ENCODE measurements at regions not wholly inside any gene's neighbourhood (a gene's known extent, or its start where the extent isn't known, plus 50 kb on each side); places are given as distances from the start of the nearest gene placed in this dataset.

DNA sequence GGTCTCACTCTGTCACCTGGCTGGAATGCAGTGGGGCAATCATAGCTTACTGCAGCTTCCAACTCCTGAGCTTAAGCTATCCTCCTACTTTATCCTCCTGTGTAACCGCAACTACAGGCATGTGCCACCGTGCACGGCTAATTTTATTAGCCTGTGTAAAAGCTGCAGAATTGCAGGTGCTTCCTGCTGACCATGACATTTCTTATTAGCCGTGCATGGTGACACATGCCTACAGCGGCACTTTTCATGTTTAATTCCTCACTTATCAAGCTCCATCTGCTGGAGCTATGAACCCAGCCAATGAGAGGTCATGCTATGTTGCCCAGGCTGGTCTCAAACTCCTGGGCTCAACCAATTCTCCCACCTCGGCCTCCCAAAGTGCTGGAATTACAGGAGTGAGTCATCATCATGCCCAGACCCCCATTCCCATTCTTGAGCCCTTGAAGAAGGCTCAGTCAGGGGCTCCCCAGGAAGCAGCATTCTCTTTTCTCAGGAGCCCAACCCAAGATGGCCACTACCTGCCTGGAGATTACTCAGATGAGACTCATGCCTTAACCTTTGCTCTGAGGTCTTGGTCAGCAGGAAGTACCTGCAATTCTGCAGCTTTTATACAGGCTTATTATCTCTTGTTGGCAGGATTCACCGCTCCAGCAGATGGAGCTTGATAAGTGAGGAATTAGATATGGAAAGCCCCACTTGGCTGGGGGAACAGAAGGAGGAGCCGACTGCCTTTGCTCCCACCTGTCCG lies 503.2 kb downstream of the MED13L start:
- no peaks in the 10 kb centered on the region for H3K9me3 ChIP-seq (ENCODE audit: control insufficient read depth, insufficient read depth, low read length)
- no peak overlapping the region for H3K9ac ChIP-seq (ENCODE audit: low read depth, low read length)
- H3K36me3 ChIP-seq (ENCODE audit: insufficient read depth, low read length), result no peaks in the 10 kb centered on the region

DNA sequence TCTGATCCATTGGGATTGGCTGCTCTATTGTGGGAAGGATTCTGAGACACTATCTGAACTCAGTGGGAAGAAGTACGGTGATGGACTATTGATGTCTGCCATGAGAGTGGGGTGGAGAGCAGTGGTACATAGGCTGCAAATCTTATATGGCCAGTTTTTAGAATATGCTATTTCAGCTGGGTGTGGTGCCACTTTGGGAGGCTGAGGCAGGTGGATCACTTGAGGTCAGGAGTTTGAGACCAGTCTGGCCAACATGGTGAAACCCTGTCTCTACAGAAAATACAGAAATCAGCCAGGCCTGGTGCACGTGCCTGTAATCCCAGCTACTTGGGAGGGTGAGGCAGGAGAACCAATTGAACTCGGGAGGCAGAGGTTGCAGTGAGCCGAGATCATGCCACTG lies 505.9 kb downstream of the MED13L start:
- Histone ChIP-seq H3K9ac (ENCODE audit: low read depth, low read length) (no peak overlapping the region), H3K4me1 (ENCODE audit: insufficient read depth, low read length) (no peaks in the 10 kb centered on the region), H3K9me3 (ENCODE audit: control insufficient read depth, insufficient read depth, low read length) (no peaks in the 10 kb centered on the region), H3K36me3 (ENCODE audit: insufficient read depth, low read length) (no peaks in the 10 kb centered on the region)

More for the DNA sequence above, 503.2 kb downstream of the MED13L start:
- H3K4me1 ChIP-seq (ENCODE audit: insufficient read depth, low read length), result no peaks in the 10 kb centered on the region

DNA sequence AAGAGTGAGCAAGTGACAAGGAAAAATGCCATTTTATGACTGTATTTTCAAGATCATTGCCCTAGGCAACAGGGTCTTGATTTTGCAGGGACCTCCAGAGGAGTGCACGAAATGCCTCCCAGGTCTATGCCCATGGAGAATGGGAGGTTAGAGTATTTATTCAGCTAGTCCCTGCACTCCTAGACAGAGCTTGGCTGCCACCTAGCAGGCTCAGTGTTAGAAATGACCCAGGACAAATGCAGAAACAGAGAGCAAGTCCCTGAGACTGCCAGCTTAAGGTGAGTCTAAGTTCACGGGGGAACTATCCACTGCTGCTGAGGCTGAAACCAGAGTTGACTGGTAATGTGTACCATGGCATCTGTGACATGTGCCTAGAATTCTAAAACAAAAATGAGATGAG lies 506.4 kb downstream of the MED13L start:
- H3K36me3 ChIP-seq (ENCODE audit: insufficient read depth, low read length), result no peaks in the 10 kb centered on the region
- H3K4me1 ChIP-seq (ENCODE audit: insufficient read depth, low read length), result no peaks in the 10 kb centered on the region
- no peak overlapping the region for H3K9ac ChIP-seq (ENCODE audit: low read depth, low read length)
- H3K9me3 ChIP-seq (ENCODE audit: control insufficient read depth, insufficient read depth, low read length), result no peaks in the 10 kb centered on the region

DNA sequence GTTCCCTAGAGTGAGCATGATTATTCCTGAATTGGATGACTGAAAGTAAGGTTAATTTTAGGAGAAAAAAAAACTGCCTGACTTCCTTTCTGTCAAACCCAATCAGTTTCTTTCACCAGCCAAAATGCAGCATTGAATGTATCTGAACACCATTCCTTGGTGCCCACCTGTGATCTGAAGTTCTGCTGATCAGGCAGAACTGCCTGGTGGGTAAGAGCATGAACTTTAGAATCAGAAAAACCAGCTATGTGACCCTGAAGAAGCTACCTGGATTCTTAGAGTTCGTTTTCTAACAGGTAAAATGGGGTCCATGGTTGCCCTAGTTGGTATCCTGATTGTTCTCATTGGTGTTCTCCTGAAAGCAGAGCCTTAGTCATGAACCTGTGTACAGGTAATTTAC lies 506.9 kb downstream of the MED13L start:
- Histone ChIP-seq H3K4me1 (ENCODE audit: insufficient read depth, low read length) (no peaks in the 10 kb centered on the region), H3K36me3 (ENCODE audit: insufficient read depth, low read length) (no peaks in the 10 kb centered on the region), H3K9ac (ENCODE audit: low read depth, low read length) (no peak overlapping the region), H3K9me3 (ENCODE audit: control insufficient read depth, insufficient read depth, low read length) (no peaks in the 10 kb centered on the region)

DNA sequence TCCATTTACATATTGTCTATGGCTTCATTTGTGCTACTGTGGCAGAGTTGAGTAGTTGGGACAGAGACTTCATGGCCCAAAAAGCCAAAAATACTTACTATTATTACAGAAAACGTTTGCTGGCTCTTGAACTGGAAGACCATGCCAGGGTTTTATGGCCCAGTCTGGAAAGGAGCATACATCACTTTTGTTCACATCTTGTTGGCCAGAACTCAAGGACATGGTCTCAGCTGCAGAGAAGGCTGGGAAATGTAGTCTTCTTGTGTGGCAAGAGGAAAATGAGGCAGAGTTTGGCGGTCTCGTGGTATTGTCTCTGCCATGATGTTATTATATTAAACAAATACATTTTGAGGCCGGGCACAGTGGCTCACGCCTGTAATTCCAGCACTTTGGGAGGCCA lies 509.6 kb downstream of the MED13L start:
- no peak overlapping the region for H3K9ac ChIP-seq (ENCODE audit: low read depth, low read length)
- no peaks in the 10 kb centered on the region for H3K4me1 ChIP-seq (ENCODE audit: insufficient read depth, low read length)
- H3K9me3 ChIP-seq (ENCODE audit: control insufficient read depth, insufficient read depth, low read length), result no peaks in the 10 kb centered on the region
- no peaks in the 10 kb centered on the region for H3K36me3 ChIP-seq (ENCODE audit: insufficient read depth, low read length)

DNA sequence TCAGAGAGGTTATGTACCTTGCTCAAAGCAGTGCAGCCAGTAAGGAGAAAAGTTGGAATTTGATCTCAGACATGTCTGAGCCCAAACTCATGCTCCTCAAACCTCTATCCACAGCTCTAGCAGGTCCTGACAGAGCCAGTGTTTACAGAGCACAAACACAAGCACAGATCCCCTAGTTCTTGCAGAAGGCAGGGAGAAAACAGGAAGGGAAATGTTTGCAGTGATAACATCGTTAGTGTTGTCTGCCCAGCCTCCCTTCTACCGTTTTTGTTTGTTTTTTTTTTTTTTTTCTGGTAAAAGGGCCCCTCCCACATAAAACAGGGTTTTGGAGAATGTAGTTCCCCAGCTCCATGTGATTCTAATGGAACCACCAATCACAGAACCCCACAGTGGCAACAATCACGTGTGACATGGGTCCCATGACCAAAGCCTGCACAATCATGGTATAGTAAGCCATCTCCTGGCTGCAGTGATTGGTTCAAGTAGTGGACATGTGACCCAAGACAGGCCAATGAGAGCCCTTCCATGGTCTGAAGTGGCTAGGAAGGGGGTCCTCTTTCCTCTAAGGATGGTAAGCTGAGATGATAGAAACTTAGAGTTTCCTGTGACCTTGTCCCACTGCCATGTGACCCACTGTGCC lies 513.4 kb downstream of the MED13L start:
- Histone ChIP-seq H3K4me1 (ENCODE audit: insufficient read depth, low read length) (no peaks in the 10 kb centered on the region), H3K9me3 (ENCODE audit: control insufficient read depth, insufficient read depth, low read length) (no peaks in the 10 kb centered on the region), H3K36me3 (ENCODE audit: insufficient read depth, low read length) (no peaks in the 10 kb centered on the region), H3K9ac (ENCODE audit: low read depth, low read length) (no peak overlapping the region)

DNA sequence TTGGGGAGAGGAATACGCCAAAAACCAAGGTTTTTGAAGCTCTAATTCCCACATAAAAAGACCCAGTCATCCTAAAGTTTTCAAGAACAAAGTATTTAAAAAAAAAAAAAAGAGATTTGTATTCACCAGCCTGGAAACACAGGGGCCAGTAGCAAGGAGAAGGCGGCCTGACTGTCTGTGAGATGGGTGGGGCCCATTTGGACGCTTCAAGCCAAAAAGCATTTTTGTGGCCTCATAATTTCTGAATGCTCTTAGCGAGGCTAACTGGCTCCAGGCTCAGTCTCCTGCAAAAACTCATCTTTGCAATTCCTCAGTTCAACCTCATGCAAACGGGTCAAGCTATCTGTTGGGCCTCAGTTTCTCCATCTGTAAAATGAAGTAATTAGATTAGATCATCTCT lies 514.1 kb downstream of the MED13L start:
- Histone ChIP-seq H3K9ac (ENCODE audit: low read depth, low read length) (no peak overlapping the region), H3K4me1 (ENCODE audit: insufficient read depth, low read length) (no peaks in the 10 kb centered on the region)

DNA sequence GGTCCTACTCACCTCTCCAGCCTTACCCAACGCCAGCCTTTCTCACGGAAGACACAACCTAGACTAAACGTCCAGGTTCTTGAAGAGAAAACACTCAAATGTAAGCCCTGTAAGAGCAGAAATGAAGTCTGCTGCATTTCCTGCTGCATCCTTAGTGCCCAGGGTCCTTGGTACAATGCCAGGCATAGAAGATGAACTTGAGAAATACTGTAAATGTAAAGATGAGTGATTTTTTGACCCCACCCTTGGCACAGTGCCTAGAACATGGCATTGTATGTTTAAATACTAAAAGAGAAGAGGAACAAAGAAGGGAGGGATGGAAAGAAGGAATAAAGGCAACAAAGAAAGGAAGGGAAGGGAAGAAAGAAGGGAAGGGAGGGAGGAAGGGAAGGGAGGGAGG lies 514.6 kb downstream of the MED13L start:
- Histone ChIP-seq H3K4me1 (ENCODE audit: insufficient read depth, low read length) (no peaks in the 10 kb centered on the region), H3K9me3 (ENCODE audit: control insufficient read depth, insufficient read depth, low read length) (no peaks in the 10 kb centered on the region), H3K9ac (ENCODE audit: low read depth, low read length) (no peak overlapping the region), H3K36me3 (ENCODE audit: insufficient read depth, low read length) (no peaks in the 10 kb centered on the region)

More for the DNA sequence above, 514.1 kb downstream of the MED13L start:
- no peaks in the 10 kb centered on the region for H3K36me3 ChIP-seq (ENCODE audit: insufficient read depth, low read length)
- no peaks in the 10 kb centered on the region for H3K9me3 ChIP-seq (ENCODE audit: control insufficient read depth, insufficient read depth, low read length)

DNA sequence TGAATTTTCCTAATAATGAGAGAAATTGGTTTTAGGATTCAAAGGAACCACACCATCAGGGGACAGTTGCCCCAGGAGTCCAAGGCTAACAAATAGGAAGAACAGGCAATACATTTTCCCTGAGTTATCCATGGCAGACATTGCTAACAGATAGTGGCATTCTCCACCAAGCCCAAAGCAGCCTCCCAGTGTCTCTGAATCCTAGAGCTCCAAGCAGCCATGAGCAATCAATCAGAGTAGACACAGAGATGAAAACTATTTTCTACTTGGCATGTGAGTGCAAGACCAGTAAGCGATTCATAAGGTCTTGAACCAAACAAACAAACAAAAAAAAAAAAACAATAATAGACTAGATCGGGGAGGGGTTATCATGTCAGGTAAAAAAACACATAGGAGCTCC lies 515.7 kb downstream of the MED13L start:
- no peaks in the 10 kb centered on the region for H3K36me3 ChIP-seq (ENCODE audit: insufficient read depth, low read length)
- H3K4me1 ChIP-seq (ENCODE audit: insufficient read depth, low read length), result no peaks in the 10 kb centered on the region
- H3K9me3 ChIP-seq (ENCODE audit: control insufficient read depth, insufficient read depth, low read length), result no peaks in the 10 kb centered on the region
- no peak overlapping the region for H3K9ac ChIP-seq (ENCODE audit: low read depth, low read length)

DNA sequence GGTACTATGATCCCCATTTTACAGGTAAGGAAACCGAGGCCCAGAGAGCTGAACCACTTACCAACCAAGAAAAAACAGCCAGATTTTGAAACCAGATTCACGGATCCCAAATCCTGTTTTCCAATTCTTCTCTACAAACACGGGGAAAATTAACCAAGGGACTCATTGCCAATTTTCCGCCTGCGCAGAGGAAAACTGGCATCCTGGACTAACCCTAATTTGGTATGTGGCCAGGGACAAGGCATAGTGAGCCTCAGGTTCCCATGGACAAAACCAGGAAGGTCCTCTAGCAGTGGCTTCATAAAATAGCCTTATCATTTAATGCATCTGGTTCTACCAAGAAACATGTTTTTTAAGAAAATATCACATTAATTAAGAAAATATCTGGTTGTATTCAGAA lies 517.3 kb downstream of the MED13L start:
- H3K9me3 ChIP-seq (ENCODE audit: control insufficient read depth, insufficient read depth, low read length), result no peaks in the 10 kb centered on the region
- no peak overlapping the region for H3K9ac ChIP-seq (ENCODE audit: low read depth, low read length)
- H3K36me3 ChIP-seq (ENCODE audit: insufficient read depth, low read length), result no peaks in the 10 kb centered on the region
- H3K4me1 ChIP-seq (ENCODE audit: insufficient read depth, low read length), result peaks cover 7% of the 10 kb centered on the region

DNA sequence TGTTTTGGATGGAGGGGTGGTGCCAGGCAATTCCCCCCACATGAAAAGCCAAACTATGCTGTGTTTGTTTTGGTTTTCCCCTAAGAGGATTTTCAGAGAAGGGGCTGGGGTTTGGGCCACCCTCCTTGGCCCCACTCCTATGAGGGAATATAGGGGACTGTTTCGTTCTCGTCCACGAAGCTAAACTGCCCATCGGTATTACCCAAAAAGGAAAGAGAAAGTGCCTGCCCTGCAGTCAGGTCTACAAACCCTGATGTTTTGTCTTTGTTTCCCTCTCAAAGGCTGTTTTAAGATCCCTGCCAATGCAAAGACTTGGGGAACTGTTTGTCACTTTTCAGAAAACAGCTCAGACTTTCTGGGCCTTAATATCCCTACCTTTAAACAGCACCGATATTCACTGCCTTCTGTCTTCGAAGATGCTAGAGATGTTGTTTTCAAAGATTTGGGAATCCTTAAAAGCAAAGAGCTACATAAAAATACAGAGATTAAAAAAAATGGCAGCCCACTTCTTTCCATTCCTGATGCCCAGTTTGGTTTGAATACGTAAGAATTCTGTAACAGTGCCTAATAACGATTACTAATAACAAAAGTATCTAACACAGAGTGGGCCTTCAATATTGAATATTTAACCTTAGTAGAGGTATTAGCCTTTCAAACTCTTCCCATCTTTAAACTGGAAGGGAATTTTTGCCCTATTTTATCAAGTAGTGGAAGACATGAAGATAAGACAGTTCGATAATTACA lies 518.4 kb downstream of the MED13L start:
- Histone ChIP-seq H3K9me3 (ENCODE audit: control insufficient read depth, insufficient read depth, low read length) (no peaks in the 10 kb centered on the region), H3K9ac (ENCODE audit: low read depth, low read length) (no peak overlapping the region), H3K36me3 (ENCODE audit: insufficient read depth, low read length) (no peaks in the 10 kb centered on the region), H3K4me1 (ENCODE audit: insufficient read depth, low read length) (peaks cover 7% of the 10 kb centered on the region)

DNA sequence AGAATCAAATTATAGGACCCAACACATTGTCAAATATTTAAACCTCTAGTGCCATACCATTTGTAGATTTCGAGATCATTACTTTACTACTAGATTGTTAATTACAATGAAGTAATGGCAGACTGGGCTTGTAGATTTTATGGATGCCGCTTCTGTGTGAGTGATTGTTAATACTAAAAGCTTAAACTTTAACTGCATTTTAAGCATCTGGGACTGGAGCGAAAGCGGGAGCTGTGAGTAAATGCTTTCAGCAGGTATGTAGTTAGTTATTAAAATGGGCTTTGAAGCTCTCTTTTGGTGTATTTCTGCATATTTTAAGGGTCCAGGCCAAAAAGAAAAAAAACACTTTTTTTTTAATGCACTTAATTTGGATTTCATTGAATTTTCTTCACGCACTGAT lies 519.3 kb downstream of the MED13L start:
- Histone ChIP-seq H3K9me3 (ENCODE audit: control insufficient read depth, insufficient read depth, low read length) (no peaks in the 10 kb centered on the region), H3K4me1 (ENCODE audit: insufficient read depth, low read length) (peaks cover 7% of the 10 kb centered on the region), H3K9ac (ENCODE audit: low read depth, low read length) (no peak overlapping the region), H3K36me3 (ENCODE audit: insufficient read depth, low read length) (no peaks in the 10 kb centered on the region)

DNA sequence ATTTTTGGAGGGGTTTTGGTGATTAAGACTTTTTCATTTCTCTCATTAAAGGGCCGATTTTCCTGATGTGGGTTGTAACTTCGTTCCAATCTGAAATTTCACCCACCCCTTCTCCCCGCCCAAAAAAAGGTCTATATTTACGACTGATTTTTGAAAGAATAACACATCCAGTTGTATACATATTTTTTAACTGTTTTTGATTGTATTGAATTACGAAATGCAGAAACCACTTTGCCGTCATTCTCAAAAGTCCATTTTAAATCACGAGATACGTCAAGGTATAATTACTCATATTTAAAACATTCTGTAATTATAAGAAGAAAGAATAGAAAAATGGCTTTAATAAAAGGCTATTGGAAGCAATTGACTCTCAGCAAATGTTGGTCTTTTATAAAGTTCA lies 520.7 kb downstream of the MED13L start:
- Histone ChIP-seq H3K36me3 (ENCODE audit: insufficient read depth, low read length) (no peaks in the 10 kb centered on the region), H3K9ac (ENCODE audit: low read depth, low read length) (no peak overlapping the region), H3K4me1 (ENCODE audit: insufficient read depth, low read length) (peaks cover 7% of the 10 kb centered on the region), H3K9me3 (ENCODE audit: control insufficient read depth, insufficient read depth, low read length) (no peaks in the 10 kb centered on the region)

DNA sequence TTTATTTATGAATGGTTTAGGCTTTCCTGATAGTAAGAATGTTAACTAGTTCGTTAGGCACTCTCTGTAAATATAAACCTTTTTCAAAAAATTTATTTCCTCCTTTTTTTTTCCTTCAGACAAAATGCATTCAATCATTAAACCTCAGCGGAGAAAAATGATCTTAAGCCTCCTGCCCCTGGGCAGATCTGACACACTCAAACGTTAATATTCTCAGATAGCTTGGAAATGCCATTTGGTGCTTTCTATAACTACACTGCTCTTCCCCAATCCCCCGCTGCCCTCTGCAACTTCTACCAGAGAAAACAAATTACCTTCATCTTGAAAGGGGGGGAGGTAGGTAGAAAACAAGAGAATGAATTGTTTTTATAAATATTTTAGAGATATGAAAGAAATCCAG lies 521.2 kb downstream of the MED13L start:
- no peaks in the 10 kb centered on the region for H3K9me3 ChIP-seq (ENCODE audit: control insufficient read depth, insufficient read depth, low read length)

DNA sequence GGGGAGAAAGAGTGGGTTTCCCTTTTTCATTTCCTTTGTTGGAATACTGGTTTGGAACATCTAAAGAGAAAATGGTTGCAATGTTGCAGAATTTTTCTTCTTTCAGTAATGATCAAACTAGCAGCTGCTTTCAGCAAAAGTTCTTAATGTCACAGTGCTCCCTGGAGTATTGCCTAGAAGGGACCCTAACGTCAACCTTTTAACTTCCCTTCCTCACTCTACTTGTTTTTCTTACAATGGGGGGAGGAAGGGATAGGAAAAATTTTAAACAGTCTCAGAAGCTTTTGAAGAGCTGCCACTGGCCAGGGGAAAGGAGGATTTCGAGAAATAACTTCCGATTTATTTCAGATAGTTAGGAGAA lies 521.8 kb downstream of the MED13L start:
- Histone ChIP-seq H3K9me3 (ENCODE audit: control insufficient read depth, insufficient read depth, low read length) (no peaks in the 10 kb centered on the region), H3K4me1 (ENCODE audit: insufficient read depth, low read length) (peaks cover 7% of the 10 kb centered on the region), H3K36me3 (ENCODE audit: insufficient read depth, low read length) (no peaks in the 10 kb centered on the region), H3K9ac (ENCODE audit: low read depth, low read length) (no peak overlapping the region)

More for the DNA sequence above, 521.2 kb downstream of the MED13L start:
- Histone ChIP-seq H3K36me3 (ENCODE audit: insufficient read depth, low read length) (no peaks in the 10 kb centered on the region), H3K9ac (ENCODE audit: low read depth, low read length) (no peak overlapping the region), H3K4me1 (ENCODE audit: insufficient read depth, low read length) (peaks cover 7% of the 10 kb centered on the region)

Measured in ES-I3 (cell line).